ENCODE measurements at regions not wholly inside any gene's neighbourhood (a gene's known extent, or its start where the extent isn't known, plus 50 kb on each side); places are given as distances from the start of the nearest gene placed in this dataset.

DNA sequence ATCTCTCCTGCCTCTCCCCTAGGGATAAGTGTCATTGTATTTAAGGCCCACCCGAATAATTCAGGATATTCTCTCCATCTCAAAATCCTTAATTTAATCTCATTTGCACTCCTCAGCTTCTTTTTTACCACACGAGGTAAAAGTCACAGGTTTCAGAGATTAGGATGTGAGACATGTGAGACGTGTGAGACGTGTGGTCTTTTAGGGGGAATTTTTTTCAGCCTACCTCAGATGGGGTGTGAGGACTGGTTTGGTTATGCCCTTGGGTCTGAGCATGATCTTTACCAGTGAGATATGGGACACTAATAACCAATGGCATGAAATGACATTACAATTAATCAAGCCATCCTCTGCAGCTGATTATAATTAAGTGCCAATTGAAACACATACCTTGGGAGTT, 324.2 kb downstream of the BMP2 start:
- no peak for TF ChIP-seq POLR2A (IDR thresholded peaks at IDR 0.05; ENCODE audit: low read depth, low read length)
- no peak for TF ChIP-seq CTCF (conservative IDR thresholded peaks at IDR 0.05; ENCODE audit: low read depth, low read length)
- no peak for TF ChIP-seq RAD21 (IDR thresholded peaks at IDR 0.05; ENCODE audit: low read length)
- no peak for TF ChIP-seq RCOR1 (IDR thresholded peaks at IDR 0.05; ENCODE audit: insufficient replicate concordance, low read length)
- no peak for TF ChIP-seq CHD1 (IDR thresholded peaks at IDR 0.05; ENCODE audit: low read depth, low read length)
- TF ChIP-seq BHLHE40 (IDR thresholded peaks at IDR 0.05; ENCODE audit: low read depth, low read length) = no peak
- TF ChIP-seq SMC3 (IDR thresholded peaks at IDR 0.05; ENCODE audit: low read depth, low read length) = no peak
- TF ChIP-seq MAFK (IDR thresholded peaks at IDR 0.05; ENCODE audit: low read depth, low read length) = no peak
- no peak for TF ChIP-seq MAZ (IDR thresholded peaks at IDR 0.05; ENCODE audit: borderline replicate concordance, low read depth, low read length)
- no peak for TF ChIP-seq USF2 (IDR thresholded peaks at IDR 0.05; ENCODE audit: low read depth, low read length)
- no peak for TF ChIP-seq NFE2L2 (IDR thresholded peaks at IDR 0.05; ENCODE audit: low read depth, low read length)
